ENCODE measurements at regions not wholly inside any gene's neighbourhood (a gene's known extent, or its start where the extent isn't known, plus 50 kb on each side); places are given as distances from the start of the nearest gene placed in this dataset.

GRCh38 chr11:42058794-42059193, 599.3 kb upstream of the LRRC4C start:
- ATAC-seq (no peak), DNase-seq (ENCODE audit: low read depth, low spot score) (no peak)
- no peaks in the 10 kb centered on the region for H3K4me1 ChIP-seq (ENCODE audit: control insufficient read depth, insufficient read depth, low read length)
- H3K36me3 ChIP-seq (ENCODE audit: control insufficient read depth, insufficient read depth, low read length): no peaks in the 10 kb centered on the region
- in situ Hi-C loops (cut with HindIII; ENCODE audit: low pct_unique_long_range_greater_than_20kb, low sequenced_read_pairs) (no loop called here), intact Hi-C loops (cut with micrococcal nuclease; ENCODE audit: unreplicated experiment) (no loop called here)
- no TSS peak for BruUV-seq (replicated peaks)
- no peaks in the 10 kb centered on the region for H3K27me3 ChIP-seq (ENCODE audit: control insufficient read depth, insufficient read depth, low read length)
- no peaks in the 10 kb centered on the region for H3K9me3 ChIP-seq (ENCODE audit: control insufficient read depth, insufficient read depth, low read depth, low read length)
- no peak overlapping the region for H3K27ac ChIP-seq (ENCODE audit: low read length)
- no peak for TF ChIP-seq REST (IDR thresholded peaks at IDR 0.05; ENCODE audit: insufficient read depth in 1 of 2, low read depth in 2 of 2, low read length in 1 of 2)
- no peak for TF ChIP-seq POLR2AphosphoS5 (IDR thresholded peaks at IDR 0.05; ENCODE audit: low read depth, low read length)
- TF ChIP-seq SIN3A (IDR thresholded peaks at IDR 0.05; ENCODE audit: borderline replicate concordance, insufficient read depth, low read depth, low read length): no peak
- TF ChIP-seq CTCF (IDR thresholded peaks at IDR 0.05): no peak
- no peak for TF ChIP-seq TCF7L2 (IDR thresholded peaks at IDR 0.05; ENCODE audit: low read depth, low read length)
- ChIA-PET CTCF (no interaction called here), POLR2A (no interaction called here)
- no peak overlapping the region for H3K4me3 ChIP-seq (ENCODE audit: low read depth in 2 of 2, low read length in 2 of 2)

GRCh38 chr11:42065199-42065598, 605.7 kb upstream of the LRRC4C start:
- H3K4me1 ChIP-seq (ENCODE audit: control insufficient read depth, insufficient read depth, low read length): no peaks in the 10 kb centered on the region
- no peak for ATAC-seq
- ChIA-PET CTCF (no interaction called here), POLR2A (no interaction called here)
- in situ Hi-C loops (cut with HindIII; ENCODE audit: low pct_unique_long_range_greater_than_20kb, low sequenced_read_pairs) (no loop called here), intact Hi-C loops (cut with micrococcal nuclease; ENCODE audit: unreplicated experiment) (no loop called here)
- no peaks in the 10 kb centered on the region for H3K9me3 ChIP-seq (ENCODE audit: control insufficient read depth, insufficient read depth, low read depth, low read length)
- TF ChIP-seq CTCF (IDR thresholded peaks at IDR 0.05) (no peak), TCF7L2 (IDR thresholded peaks at IDR 0.05; ENCODE audit: low read depth, low read length) (no peak), SIN3A (IDR thresholded peaks at IDR 0.05; ENCODE audit: borderline replicate concordance, insufficient read depth, low read depth, low read length) (no peak), POLR2AphosphoS5 (IDR thresholded peaks at IDR 0.05; ENCODE audit: low read depth, low read length) (no peak), REST (IDR thresholded peaks at IDR 0.05; ENCODE audit: insufficient read depth in 1 of 2, low read depth in 2 of 2, low read length in 1 of 2) (no peak)
- H3K4me3 ChIP-seq (ENCODE audit: low read depth in 2 of 2, low read length in 2 of 2): no peak overlapping the region
- H3K27me3 ChIP-seq (ENCODE audit: control insufficient read depth, insufficient read depth, low read length): no peaks in the 10 kb centered on the region
- H3K36me3 ChIP-seq (ENCODE audit: control insufficient read depth, insufficient read depth, low read length): no peaks in the 10 kb centered on the region
- BruUV-seq (replicated peaks): no TSS peak
- no peak for DNase-seq (ENCODE audit: low read depth, low spot score)
- no peak overlapping the region for H3K27ac ChIP-seq (ENCODE audit: low read length)

All from Panc1 (cell line).